ENCODE measurements at regions not wholly inside any gene's neighbourhood (a gene's known extent, or its start where the extent isn't known, plus 50 kb on each side); places are given as distances from the start of the nearest gene placed in this dataset.
"Not testable (repeated sequence)": the region's sequence is repeated elsewhere in the genome, so short reads cannot be mapped to it uniquely, and the experiment has no call there.

DNA sequence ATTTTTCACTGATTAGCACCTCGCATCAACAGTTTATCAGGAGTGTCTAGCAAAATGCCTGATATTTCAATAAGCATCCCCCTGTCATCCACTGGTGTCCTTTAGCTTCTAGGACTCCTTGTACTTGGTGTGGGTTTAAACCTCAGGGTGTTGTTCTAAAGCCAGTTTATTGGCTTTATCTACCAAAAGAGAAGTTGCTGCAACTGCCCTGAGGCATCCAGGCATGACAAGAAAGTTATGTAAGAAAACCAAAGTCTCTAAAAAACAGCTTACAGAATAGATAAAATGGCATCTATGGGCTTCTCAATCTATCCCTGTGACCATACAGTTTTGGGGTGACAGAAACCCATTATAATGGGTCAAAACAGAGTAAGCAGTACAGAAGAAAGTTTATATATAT, 120.3 kb upstream of the ZNF91 start:
- no peaks in the 10 kb centered on the region for H3K27me3 ChIP-seq (ENCODE audit: insufficient read depth, low read length)
- H3K36me3 ChIP-seq (ENCODE audit: insufficient read depth, low read depth, low read length), result no peaks in the 10 kb centered on the region
- no peak overlapping the region for H3K4me3 ChIP-seq (ENCODE audit: low read length)
- H3K27ac ChIP-seq (ENCODE audit: low read length), result no peak overlapping the region
- peaks cover 82% of the 10 kb centered on the region for H3K9me3 ChIP-seq (ENCODE audit: insufficient read depth, low read depth, low read length)
- H3K9ac ChIP-seq (ENCODE audit: low read depth, low read length), result no peak overlapping the region
- no peaks in the 10 kb centered on the region for H3K4me1 ChIP-seq (ENCODE audit: insufficient read depth, low read length)

DNA sequence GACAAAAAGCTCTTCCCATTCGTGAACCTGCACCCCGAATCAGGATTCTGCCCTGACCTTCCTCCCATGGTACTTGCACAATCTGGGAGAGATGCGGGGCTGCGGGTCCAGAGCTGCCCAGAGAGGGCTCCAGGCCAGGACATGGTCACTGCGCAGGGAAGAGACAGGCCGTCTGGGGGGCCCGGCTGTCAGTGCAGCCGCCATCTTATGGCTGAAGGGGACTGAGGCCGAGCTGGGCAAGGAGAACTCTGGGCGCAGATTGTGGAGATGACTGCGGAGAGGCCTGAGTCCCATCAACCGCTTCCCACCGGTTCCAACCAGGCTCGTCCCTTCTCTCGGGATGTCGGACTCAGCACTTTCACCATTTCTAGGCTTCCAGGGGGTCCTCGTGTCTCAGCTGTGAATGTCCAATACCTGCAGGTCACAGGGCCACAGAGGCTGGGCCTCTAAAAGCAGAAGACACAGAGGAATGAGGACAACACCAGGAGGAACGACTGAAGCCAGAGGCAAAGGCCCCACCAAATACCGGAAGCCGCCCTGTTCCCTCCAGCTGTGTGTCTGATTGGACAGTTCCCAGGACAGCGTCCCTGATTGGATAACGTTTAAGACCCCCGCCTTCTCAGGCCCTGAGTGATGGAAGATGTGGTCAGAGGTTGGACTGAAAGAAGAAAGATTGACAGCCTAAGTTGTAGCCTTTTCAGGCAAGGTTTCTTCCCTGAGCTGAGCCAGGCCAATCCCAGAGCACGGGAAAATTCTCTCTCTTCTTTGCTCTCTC, 117.1 kb upstream of the ZNF91 start:
- Histone ChIP-seq H3K9ac (ENCODE audit: low read depth, low read length) (no peak overlapping the region), H3K4me1 (ENCODE audit: insufficient read depth, low read length) (no peaks in the 10 kb centered on the region), H3K36me3 (ENCODE audit: insufficient read depth, low read depth, low read length) (no peaks in the 10 kb centered on the region), H3K4me3 (ENCODE audit: low read length) (no peak overlapping the region), H3K9me3 (ENCODE audit: insufficient read depth, low read depth, low read length) (peaks cover 80% of the 10 kb centered on the region), H3K27ac (ENCODE audit: low read length) (no peak overlapping the region), H3K27me3 (ENCODE audit: insufficient read depth, low read length) (no peaks in the 10 kb centered on the region)

DNA sequence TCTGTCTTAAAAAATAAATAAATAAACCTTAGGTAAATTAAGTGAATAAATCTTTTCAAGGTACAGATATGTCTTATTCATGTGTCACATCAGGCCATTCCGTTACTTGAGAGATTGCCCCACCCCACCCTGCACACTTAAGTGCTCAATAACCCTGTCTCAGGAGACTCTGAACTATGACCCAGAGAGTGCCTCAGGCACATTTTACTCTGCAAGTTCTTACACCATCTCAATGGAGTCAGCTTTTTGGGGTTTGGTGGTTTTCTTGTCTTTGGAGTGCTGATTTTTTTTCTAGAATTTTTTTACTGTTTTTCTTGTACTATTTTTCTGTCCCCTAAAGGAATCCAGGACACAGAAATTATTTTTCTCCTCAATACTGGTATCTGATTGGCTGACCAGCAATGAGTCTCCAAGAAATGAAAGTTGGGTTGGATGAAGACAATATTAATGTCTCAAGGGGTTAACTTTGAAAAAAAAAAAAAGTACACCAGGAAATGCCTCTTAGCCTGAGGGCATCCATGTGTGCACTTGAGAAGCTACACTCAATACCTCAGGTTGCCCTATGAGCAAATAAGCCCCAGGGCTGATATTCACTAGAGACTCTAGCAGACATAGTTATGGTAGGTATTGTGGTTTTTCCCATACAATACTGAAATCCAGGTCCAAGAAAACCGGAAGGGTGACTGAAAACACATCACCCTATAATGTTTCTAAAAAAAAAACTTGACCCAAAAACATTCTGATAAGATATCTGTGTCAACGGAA, 114.6 kb upstream of the ZNF91 start:
- Histone ChIP-seq H3K27me3 (ENCODE audit: insufficient read depth, low read length) (no peaks in the 10 kb centered on the region), H3K36me3 (ENCODE audit: insufficient read depth, low read depth, low read length) (no peaks in the 10 kb centered on the region), H3K4me1 (ENCODE audit: insufficient read depth, low read length) (no peaks in the 10 kb centered on the region), H3K9ac (ENCODE audit: low read depth, low read length) (no peak overlapping the region), H3K4me3 (ENCODE audit: low read length) (no peak overlapping the region), H3K9me3 (ENCODE audit: insufficient read depth, low read depth, low read length) (peaks cover 78% of the 10 kb centered on the region), H3K27ac (ENCODE audit: low read length) (no peak overlapping the region)

DNA sequence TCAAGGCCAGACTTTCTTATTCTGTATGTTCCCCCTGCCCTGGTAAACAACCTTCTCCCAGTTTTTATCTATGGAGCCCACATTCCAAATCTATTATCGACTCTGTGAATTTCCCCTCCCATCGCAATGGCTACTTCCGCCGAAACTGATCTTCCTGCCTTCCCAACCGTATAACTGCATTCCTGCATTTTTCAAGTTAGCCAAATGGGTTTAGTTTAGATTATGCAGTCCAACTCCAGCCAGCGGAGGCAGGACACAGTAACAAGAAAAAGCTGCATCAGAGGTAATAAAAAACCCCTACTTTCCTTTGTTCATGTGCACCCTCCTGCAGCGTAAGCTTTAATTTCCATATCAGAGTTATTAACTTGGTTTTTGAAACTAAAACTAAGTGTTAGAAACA, 112.2 kb upstream of the ZNF91 start:
- H3K4me1 ChIP-seq (ENCODE audit: insufficient read depth, low read length), result no peaks in the 10 kb centered on the region
- H3K27me3 ChIP-seq (ENCODE audit: insufficient read depth, low read length), result no peaks in the 10 kb centered on the region
- H3K4me3 ChIP-seq (ENCODE audit: low read length), result no peak overlapping the region
- H3K27ac ChIP-seq (ENCODE audit: low read length), result no peak overlapping the region
- H3K36me3 ChIP-seq (ENCODE audit: insufficient read depth, low read depth, low read length), result no peaks in the 10 kb centered on the region
- peaks cover 79% of the 10 kb centered on the region for H3K9me3 ChIP-seq (ENCODE audit: insufficient read depth, low read depth, low read length)
- H3K9ac ChIP-seq (ENCODE audit: low read depth, low read length), result no peak overlapping the region

DNA sequence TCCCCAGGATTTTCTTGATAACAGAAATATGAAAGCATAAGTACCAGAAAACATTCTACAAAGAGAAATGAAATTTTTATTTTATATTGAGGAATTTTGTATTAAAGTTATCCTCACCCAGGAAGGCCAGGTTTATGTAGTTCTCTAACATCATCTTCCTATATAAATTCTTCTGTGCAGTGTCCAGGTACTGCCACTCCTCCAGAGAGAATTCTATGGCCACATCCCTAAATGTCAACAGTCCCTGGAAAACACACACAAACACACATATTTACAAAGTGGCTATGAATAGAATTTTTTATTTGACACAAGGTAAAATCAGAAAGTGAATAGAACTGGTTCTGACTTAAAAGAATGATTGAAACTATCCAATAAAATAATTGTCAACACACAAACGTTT, 110.5 kb upstream of the ZNF91 start:
- no peak overlapping the region for H3K9ac ChIP-seq (ENCODE audit: low read depth, low read length)
- H3K27ac ChIP-seq (ENCODE audit: low read length), result no peak overlapping the region
- H3K9me3 ChIP-seq (ENCODE audit: insufficient read depth, low read depth, low read length), result peaks cover 81% of the 10 kb centered on the region
- H3K4me3 ChIP-seq (ENCODE audit: low read length), result no peak overlapping the region
- H3K27me3 ChIP-seq (ENCODE audit: insufficient read depth, low read length), result no peaks in the 10 kb centered on the region
- H3K4me1 ChIP-seq (ENCODE audit: insufficient read depth, low read length), result no peaks in the 10 kb centered on the region
- no peaks in the 10 kb centered on the region for H3K36me3 ChIP-seq (ENCODE audit: insufficient read depth, low read depth, low read length)

DNA sequence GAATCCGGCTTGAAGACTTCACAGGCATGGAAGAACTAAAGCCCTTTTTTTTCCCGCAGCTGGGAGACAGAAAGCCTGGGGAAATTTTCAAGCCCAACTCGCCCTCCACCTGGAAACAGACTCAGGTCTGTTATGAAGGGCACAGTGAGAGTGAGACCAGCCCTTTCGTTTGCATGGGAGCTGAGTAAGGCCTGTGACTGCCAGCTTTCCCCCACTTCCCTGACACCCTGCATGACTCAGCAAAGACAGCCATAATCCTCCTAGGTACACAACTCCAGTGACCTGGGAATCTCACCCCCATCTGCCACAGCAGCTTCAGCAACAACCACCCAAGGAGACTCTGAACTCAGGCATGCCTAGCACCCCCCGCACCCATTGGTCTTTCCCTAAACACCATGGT, 87.6 kb upstream of the ZNF91 start:
- H3K27ac ChIP-seq (ENCODE audit: low read length), result no peak overlapping the region
- no peaks in the 10 kb centered on the region for H3K4me1 ChIP-seq (ENCODE audit: insufficient read depth, low read length)
- no peaks in the 10 kb centered on the region for H3K36me3 ChIP-seq (ENCODE audit: insufficient read depth, low read depth, low read length)
- peaks cover 92% of the 10 kb centered on the region for H3K9me3 ChIP-seq (ENCODE audit: insufficient read depth, low read depth, low read length)
- no peaks in the 10 kb centered on the region for H3K27me3 ChIP-seq (ENCODE audit: insufficient read depth, low read length)
- H3K9ac ChIP-seq (ENCODE audit: low read depth, low read length), result no peak overlapping the region
- H3K4me3 ChIP-seq (ENCODE audit: low read length), result no peak overlapping the region

DNA sequence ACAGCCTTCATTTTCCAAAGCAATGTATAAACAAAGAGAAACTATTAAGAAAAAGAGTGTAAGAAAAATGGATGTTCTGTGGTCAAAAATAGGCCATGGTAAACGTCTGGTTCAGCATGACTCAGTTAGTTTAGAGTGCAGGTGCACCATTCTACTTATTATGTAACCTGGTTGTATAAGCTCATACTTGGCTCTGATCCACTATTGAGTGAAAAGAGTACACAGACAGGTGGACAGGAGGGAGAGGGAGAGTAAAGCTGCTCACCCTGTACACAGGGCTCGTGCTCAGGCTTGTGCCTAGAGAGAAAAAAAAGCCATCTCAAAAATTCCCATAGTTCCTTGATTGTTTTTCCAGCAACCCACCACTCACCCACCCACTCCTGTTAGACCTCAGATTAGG, 85.8 kb upstream of the ZNF91 start:
- H3K36me3 ChIP-seq (ENCODE audit: insufficient read depth, low read depth, low read length), result no peaks in the 10 kb centered on the region
- H3K9me3 ChIP-seq (ENCODE audit: insufficient read depth, low read depth, low read length), result peaks cover 95% of the 10 kb centered on the region
- no peak overlapping the region for H3K4me3 ChIP-seq (ENCODE audit: low read length)
- H3K9ac ChIP-seq (ENCODE audit: low read depth, low read length), result no peak overlapping the region
- H3K4me1 ChIP-seq (ENCODE audit: insufficient read depth, low read length), result no peaks in the 10 kb centered on the region
- H3K27me3 ChIP-seq (ENCODE audit: insufficient read depth, low read length), result no peaks in the 10 kb centered on the region
- no peak overlapping the region for H3K27ac ChIP-seq (ENCODE audit: low read length)

DNA sequence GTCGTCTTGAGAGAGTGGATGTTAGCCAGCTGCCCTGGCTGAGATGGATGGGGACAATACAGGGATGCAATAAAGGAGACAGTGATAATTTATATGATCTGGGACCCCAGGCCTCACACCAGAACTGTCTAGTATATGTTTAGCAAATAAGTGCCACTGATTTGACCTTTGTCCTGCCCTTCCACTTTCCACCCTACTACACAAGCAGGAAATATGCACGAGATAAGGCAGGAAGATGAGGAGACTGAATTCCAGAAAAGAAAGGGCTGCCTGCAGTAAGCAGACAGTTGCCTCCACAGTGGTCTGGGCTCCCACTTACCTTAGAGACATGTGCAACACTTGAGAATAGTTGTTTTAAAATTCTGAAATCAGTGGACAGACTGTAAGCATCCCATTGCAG, 80.2 kb upstream of the ZNF91 start:
- H3K27me3 ChIP-seq (ENCODE audit: insufficient read depth, low read length), result no peaks in the 10 kb centered on the region
- no peak overlapping the region for H3K9ac ChIP-seq (ENCODE audit: low read depth, low read length)
- no peaks in the 10 kb centered on the region for H3K4me1 ChIP-seq (ENCODE audit: insufficient read depth, low read length)
- peaks cover 92% of the 10 kb centered on the region for H3K9me3 ChIP-seq (ENCODE audit: insufficient read depth, low read depth, low read length)
- no peak overlapping the region for H3K4me3 ChIP-seq (ENCODE audit: low read length)
- H3K36me3 ChIP-seq (ENCODE audit: insufficient read depth, low read depth, low read length), result no peaks in the 10 kb centered on the region
- no peak overlapping the region for H3K27ac ChIP-seq (ENCODE audit: low read length)

DNA sequence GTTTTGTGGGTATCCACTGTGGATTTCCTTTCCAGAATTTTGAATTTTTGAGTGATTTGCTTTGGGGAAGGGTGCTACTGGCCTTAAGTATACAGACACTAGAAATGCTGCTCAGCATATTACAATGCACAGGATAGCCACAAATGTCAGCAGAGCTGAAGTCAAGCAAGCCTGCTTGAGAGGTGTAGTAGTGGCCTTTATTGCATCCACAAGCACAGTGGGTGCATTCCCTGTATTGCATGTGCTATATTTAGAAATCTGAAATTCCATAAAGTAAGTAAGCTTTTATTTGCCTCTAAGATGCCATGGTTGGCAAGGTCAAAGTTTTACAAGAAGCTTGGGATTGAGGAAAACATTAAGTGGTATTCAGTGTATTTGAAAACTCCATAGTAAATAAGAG, 79.5 kb upstream of the ZNF91 start:
- no peak overlapping the region for H3K4me3 ChIP-seq (ENCODE audit: low read length)
- H3K27ac ChIP-seq (ENCODE audit: low read length), result no peak overlapping the region
- no peaks in the 10 kb centered on the region for H3K36me3 ChIP-seq (ENCODE audit: insufficient read depth, low read depth, low read length)
- no peaks in the 10 kb centered on the region for H3K4me1 ChIP-seq (ENCODE audit: insufficient read depth, low read length)
- H3K9ac ChIP-seq (ENCODE audit: low read depth, low read length), result no peak overlapping the region
- peaks cover 92% of the 10 kb centered on the region for H3K9me3 ChIP-seq (ENCODE audit: insufficient read depth, low read depth, low read length)
- no peaks in the 10 kb centered on the region for H3K27me3 ChIP-seq (ENCODE audit: insufficient read depth, low read length)

DNA sequence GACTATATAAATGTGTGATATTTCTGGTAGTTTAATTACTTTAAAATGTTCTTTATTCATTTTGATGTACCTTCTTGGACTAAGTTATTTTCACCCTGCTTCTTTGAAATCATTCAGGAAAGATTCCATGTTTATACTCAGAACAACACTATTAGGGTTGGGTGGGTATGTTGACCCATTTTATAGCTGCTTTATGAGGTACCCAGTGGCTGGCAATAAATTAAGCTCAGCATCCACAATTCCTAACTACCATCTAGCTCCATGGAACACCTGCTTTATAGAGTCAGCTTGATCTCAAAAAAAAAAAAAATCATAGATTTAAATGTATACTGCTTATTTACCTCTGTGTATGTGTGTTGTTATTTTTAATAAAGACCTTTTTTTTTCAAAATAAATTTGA, 78.9 kb upstream of the ZNF91 start:
- Histone ChIP-seq H3K4me3 (ENCODE audit: low read length) (no peak overlapping the region), H3K27ac (ENCODE audit: low read length) (no peak overlapping the region), H3K9ac (ENCODE audit: low read depth, low read length) (no peak overlapping the region), H3K27me3 (ENCODE audit: insufficient read depth, low read length) (no peaks in the 10 kb centered on the region), H3K36me3 (ENCODE audit: insufficient read depth, low read depth, low read length) (no peaks in the 10 kb centered on the region), H3K4me1 (ENCODE audit: insufficient read depth, low read length) (no peaks in the 10 kb centered on the region), H3K9me3 (ENCODE audit: insufficient read depth, low read depth, low read length) (peaks cover 92% of the 10 kb centered on the region)

DNA sequence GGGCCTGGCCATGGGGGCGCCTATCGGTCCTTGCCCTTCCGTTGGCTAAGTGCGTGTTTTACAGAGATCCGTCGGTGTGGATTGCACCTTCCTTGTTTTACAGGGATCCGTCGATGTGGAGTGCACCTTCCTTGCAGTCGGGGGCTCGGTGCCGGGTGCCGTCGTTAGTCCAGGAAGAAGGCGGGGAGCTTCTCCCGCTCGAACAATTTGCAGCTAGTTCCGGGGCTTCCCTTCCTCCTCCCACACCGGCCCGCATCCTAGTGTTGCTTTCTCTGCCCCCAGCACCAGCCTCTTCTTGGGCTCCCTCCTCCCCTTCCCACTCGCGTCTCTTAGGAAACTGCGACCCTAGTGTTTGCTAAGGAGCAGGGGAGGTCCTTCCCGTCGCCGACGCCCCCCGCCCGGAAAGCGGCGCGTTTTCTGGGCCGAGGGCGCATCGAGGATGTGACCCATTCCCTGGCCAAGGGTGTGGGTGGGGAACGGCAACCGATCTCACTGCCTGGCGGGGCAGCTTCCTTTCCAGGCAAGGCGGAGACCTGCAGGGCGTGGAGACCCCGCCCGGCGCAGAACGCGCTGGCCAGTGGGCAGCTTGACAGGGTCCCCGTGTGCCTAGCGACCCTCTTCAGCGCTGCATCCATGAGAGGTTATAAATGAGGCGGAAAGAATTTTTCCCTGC, 75.7 kb upstream of the ZNF91 start:
- Histone ChIP-seq H3K4me3 (ENCODE audit: low read length) (no peak overlapping the region), H3K9me3 (ENCODE audit: insufficient read depth, low read depth, low read length) (peaks cover 96% of the 10 kb centered on the region), H3K36me3 (ENCODE audit: insufficient read depth, low read depth, low read length) (no peaks in the 10 kb centered on the region), H3K27me3 (ENCODE audit: insufficient read depth, low read length) (no peaks in the 10 kb centered on the region), H3K9ac (ENCODE audit: low read depth, low read length) (no peak overlapping the region), H3K4me1 (ENCODE audit: insufficient read depth, low read length) (no peaks in the 10 kb centered on the region), H3K27ac (ENCODE audit: low read length) (no peak overlapping the region)

DNA sequence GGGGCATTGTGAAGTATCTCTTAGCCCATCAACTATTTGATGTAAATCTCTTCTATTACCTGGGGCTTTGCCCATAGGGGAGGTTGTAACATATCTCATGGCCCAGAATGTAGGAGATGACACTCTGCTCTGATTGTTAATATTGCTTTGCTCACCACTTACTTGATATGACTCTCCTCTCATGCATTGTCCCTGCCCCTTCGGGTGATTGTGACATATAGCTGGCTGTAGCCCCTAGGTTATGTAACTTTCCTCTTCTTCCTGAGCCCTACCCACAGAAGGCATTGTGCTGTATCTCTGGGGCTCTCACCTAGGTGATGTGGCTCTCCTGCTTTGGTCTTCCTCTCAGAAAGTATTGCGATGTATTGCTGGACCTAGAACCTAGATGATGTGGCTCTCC, 69.1 kb upstream of the ZNF91 start:
- H3K36me3 ChIP-seq (ENCODE audit: insufficient read depth, low read depth, low read length); H3K9ac ChIP-seq (ENCODE audit: low read depth, low read length); H3K4me3 ChIP-seq (ENCODE audit: low read length); H3K27me3 ChIP-seq (ENCODE audit: insufficient read depth, low read length); H3K4me1 ChIP-seq (ENCODE audit: insufficient read depth, low read length); H3K27ac ChIP-seq (ENCODE audit: low read length): not testable (repeated sequence)
- H3K9me3 ChIP-seq (ENCODE audit: insufficient read depth, low read depth, low read length), result peaks cover 95% of the 10 kb centered on the region

All from iPS-20b (cell line).